GM12878 (cell line): ENCODE measurements at regions not wholly inside any gene's neighbourhood (a gene's known extent, or its start where the extent isn't known, plus 50 kb on each side); places are given as distances from the start of the nearest gene placed in this dataset.

ENCODE experiments used
- ATAC-seq: fragments of 200-7000 bp; cut with Tn5 transposase; 3 replicates; pipeline ENCODE4 v1.9.1; 2020; ENCODE audit warnings: mild to moderate bottlenecking, moderate library complexity
- BruUV-seq: library from RNA; stranded (reverse); fragments of 400-500 nt; replicated peaks from 2 replicates; lab custom pipeline; 2021; lab: Mats Ljungman, UMichigan
- CTCF ChIA-PET: fragments of 300-600 bp; sonication (Branson Sonifier 250); formaldehyde crosslinking; extraction: SDS; loops from one replicate; lab custom pipeline; 2021; ENCODE audit warnings: inconsistent platforms; lab: Yijun Ruan, JAX
- POLR2A ChIA-PET: fragments of 350-600 bp; formaldehyde crosslinking; extraction: SDS; loops from one replicate; lab custom pipeline; 2021; ENCODE audit warnings: inconsistent platforms; lab: Charles Lee
- RAD21 ChIA-PET: fragments of 300-600 bp; sonication (Branson Sonifier 250); formaldehyde crosslinking; loops from one replicate; lab custom pipeline; 2023; ENCODE audit warnings: antibody characterized with exemption; ENCODE audit not compliant: unreplicated experiment; lab: Charles Lee
- SMC1A ChIA-PET: fragments of 300-600 bp; sonication (Branson Sonifier 250); formaldehyde crosslinking; loops from one replicate; lab custom pipeline; 2023; ENCODE audit not compliant: unreplicated experiment, uncharacterized antibody; lab: Charles Lee
- DNase-seq: peaks from one replicate; pipeline ENCODE4 v3.0.0-alpha.2; 2011; ENCODE audit warnings: low read depth, low spot score
- FAIRE-seq: peaks from 3 replicates; lab custom pipeline; 2011; peaks lifted over from hg19 to GRCh38; lab: Jason Lieb, UNC
- H2AFZ ChIP-seq: 2 replicates; pipeline ENCODE4 v1.6.0; 2011; ENCODE audit warnings: low read depth, low read length, control low read depth; ENCODE audit not compliant: control insufficient read depth
- H3K27ac ChIP-seq: 2 replicates; pipeline ENCODE4 v1.5.1; 2011; ENCODE audit warnings: control low read depth; ENCODE audit not compliant: control insufficient read depth, insufficient read depth
- H3K27me3 ChIP-seq, 2 experiments: replicated peaks in 1 of 2; 2 replicates each; pipeline versions ENCODE4 v1.6.0 to v1.6.1; 2011; ENCODE audit warnings: low read length in 1 of 2; ENCODE audit not compliant: control insufficient read depth in 2 of 2, insufficient read depth in 2 of 2
- H3K36me3 ChIP-seq, 2 experiments: 2 replicates each; pipeline ENCODE4 v1.5.1; 2011; ENCODE audit warnings: low read length in 1 of 2; ENCODE audit not compliant: control insufficient read depth in 2 of 2, insufficient read depth in 2 of 2
- H3K4me1 ChIP-seq: 2 replicates; pipeline ENCODE4 v1.6.1; 2011; ENCODE audit warnings: mild to moderate bottlenecking, low read length, moderate library complexity, mixed read lengths; ENCODE audit not compliant: control insufficient read depth, insufficient read depth
- H3K4me2 ChIP-seq: 2 replicates; pipeline ENCODE4 v1.6.0; 2011; ENCODE audit warnings: control low read depth; ENCODE audit not compliant: control insufficient read depth, insufficient read depth
- H3K4me3 ChIP-seq: fragments of 200-600 bp; sonication (generic); 2 replicates; pipeline ENCODE4 v1.5.1; 2016
- H3K79me2 ChIP-seq: 2 replicates; pipeline ENCODE4 v1.6.0; 2011; ENCODE audit warnings: low read length; ENCODE audit not compliant: control insufficient read depth, insufficient read depth
- H3K9ac ChIP-seq: 2 replicates; pipeline ENCODE4 v1.8.0; 2011; ENCODE audit warnings: low read length, control low read depth, mixed read lengths; ENCODE audit not compliant: control insufficient read depth, insufficient read depth
- H3K9me3 ChIP-seq: replicated peaks from 3 replicates; pipeline ENCODE4 v1.5.1; 2011; ENCODE audit warnings: mild to moderate bottlenecking, low read length; ENCODE audit not compliant: control insufficient read depth, insufficient read depth
- H4K20me1 ChIP-seq: 2 replicates; pipeline ENCODE4 v1.6.0; 2011; ENCODE audit not compliant: control insufficient read depth, insufficient read depth
- CEBPB ChIP-seq, 2 experiments: fragments of 150-350 bp in 1 of 2; IDR thresholded peaks; 2 replicates each; pipeline ENCODE4 v1.6.1; 2012 to 2014; ENCODE audit warnings: low read depth in 2 of 2, low read length in 2 of 2, borderline replicate concordance in 1 of 2, inconsistent platforms in 1 of 2
- HDAC6 ChIP-seq: fragments of 200-600 bp; sonication (generic); IDR thresholded peaks from one replicate; pipeline ENCODE4 v1.8.0; 2017; ENCODE audit warnings: antibody characterized with exemption; ENCODE audit not compliant: unreplicated experiment
- MEF2A ChIP-seq: IDR thresholded peaks from 2 replicates; pipeline ENCODE4 v1.6.1; 2011; ENCODE audit warnings: low read depth, mild to moderate bottlenecking, low read length, moderate library complexity; ENCODE audit not compliant: insufficient read depth
- NBN ChIP-seq: fragments of 450-650 bp; IDR thresholded peaks from 2 replicates; pipeline ENCODE4 v1.6.1; 2016
- RAD21 ChIP-seq: IDR thresholded peaks from 2 replicates; pipeline ENCODE4 v1.6.1; 2011; ENCODE audit warnings: mild to moderate bottlenecking, low read depth, low read length, moderate library complexity; ENCODE audit not compliant: insufficient read depth
- RB1 ChIP-seq: fragments of 450-650 bp; formaldehyde crosslinking; IDR thresholded peaks from 2 replicates; pipeline ENCODE4 v1.6.1; 2017; ENCODE audit warnings: mild to moderate bottlenecking, borderline replicate concordance
- STAT1 ChIP-seq: fragments of 450-650 bp; conservative IDR thresholded peaks from 2 replicates; pipeline ENCODE4 v1.6.1; 2014; ENCODE audit warnings: antibody characterized with exemption, mild to moderate bottlenecking
- STAT3 ChIP-seq: IDR thresholded peaks from 2 replicates; pipeline ENCODE4 v1.6.1; 2011; ENCODE audit warnings: low read depth, low read length, improper control_type of control experiment
- WGBS: methylation state at CpG from one replicate; pipeline ENCODE4 v1.1.6; 2016; ENCODE audit warnings: low lambda C conversion rate; ENCODE audit not compliant: insufficient replicate concordance, insufficient coverage; ENCODE audit errors: missing lambda C conversion rate; 5-methylcytosine and 5-hydroxymethylcytosine counted together
- in situ Hi-C: fragments of 300-500 bp; cut with MboI; formaldehyde crosslinking; loops from 9 replicates; pipeline ENCODE4 v1.14.3; 2018; ENCODE audit warnings: mixed read lengths
- intact Hi-C: fragments of 100-400 bp; cut with micrococcal nuclease; formaldehyde crosslinking; loops from one replicate; pipeline ENCODE4 v1.14.2; 2022; ENCODE audit not compliant: unreplicated experiment
- TF ChIP-seq, protein P1 (sequence below): fragments of 450-650 bp; formaldehyde crosslinking; IDR thresholded peaks from 2 replicates; pipeline ENCODE4 v1.5.0; 2022; ENCODE audit warnings: mild to moderate bottlenecking, missing genetic modification characterization
- TF ChIP-seq, protein P2 (sequence below): fragments of 450-650 bp; IDR thresholded peaks from 2 replicates; pipeline ENCODE4 v1.6.1; 2017; ENCODE audit warnings: antibody characterized with exemption, mild to moderate bottlenecking, moderate library complexity

DNA sequence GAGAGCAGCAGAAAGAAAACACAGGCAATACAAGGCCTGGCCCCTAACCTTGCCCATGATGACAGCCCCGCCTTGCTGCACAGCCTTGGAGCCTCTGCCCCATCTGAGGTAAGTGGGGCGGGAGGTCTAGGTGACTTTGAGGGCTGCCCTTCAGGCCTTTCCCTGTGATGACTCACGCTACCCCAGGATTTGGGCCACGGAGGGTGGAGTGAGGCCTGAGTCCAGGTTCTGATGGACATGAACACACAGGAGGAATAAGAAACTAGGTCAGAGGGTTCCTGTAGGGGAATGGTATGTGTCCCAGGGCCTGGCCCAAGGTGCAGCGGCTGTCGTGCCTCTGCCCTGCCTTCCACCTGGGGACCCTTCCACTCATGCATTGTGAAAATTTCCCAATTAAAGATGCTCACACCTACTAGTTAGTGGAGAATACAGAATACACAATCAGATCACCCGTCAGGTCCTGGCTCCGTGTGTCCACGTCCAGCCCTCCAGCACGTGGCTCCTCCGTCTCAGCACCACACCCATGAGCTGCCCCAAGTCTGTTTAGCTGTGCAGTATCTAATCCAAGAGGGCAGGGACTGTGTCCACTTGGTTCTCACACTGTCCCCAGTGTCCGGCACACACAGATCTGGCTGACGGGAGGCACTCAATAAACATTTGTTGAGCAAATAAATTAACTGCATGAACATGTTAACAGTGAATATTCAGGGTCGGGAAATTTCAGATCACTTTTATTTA, 111.0 kb downstream of the CHST1 start:
- no TSS peak for BruUV-seq
- SMC1A ChIA-PET: no interaction called here
- Histone ChIP-seq H3K36me3 (no peaks in the 10 kb centered on the region), H3K4me3 (no peak overlapping the region), H3K79me2 (no peaks in the 10 kb centered on the region), H3K27me3 (peaks cover 0 to 2% of the 10 kb centered on the region in 2 experiments; a peak in 2 of 4 replicates), H3K27ac (no peak overlapping the region), H3K9me3 (no peaks in the 10 kb centered on the region; the same call in 2 of the 3 replicates), H2AFZ (no peak overlapping the region), H3K9ac (no peak overlapping the region), H3K4me2 (no peak overlapping the region), H3K4me1 (no peaks in the 10 kb centered on the region), H4K20me1 (no peaks in the 10 kb centered on the region; the same call in 1 of the 2 replicates)
- TF ChIP-seq RAD21 (no peak), RB1 (no peak)
- intact Hi-C loops (no loop called here), in situ Hi-C loops (no loop called here)
- DNase-seq (no peak), ATAC-seq (no peak), FAIRE-seq (no peak)
- CTCF ChIA-PET: no interaction called here
- RAD21 ChIA-PET: no interaction called here
- 26% methylated on average over 14 of the region's 14 CpGs for WGBS
- POLR2A ChIA-PET: no interaction called here

DNA sequence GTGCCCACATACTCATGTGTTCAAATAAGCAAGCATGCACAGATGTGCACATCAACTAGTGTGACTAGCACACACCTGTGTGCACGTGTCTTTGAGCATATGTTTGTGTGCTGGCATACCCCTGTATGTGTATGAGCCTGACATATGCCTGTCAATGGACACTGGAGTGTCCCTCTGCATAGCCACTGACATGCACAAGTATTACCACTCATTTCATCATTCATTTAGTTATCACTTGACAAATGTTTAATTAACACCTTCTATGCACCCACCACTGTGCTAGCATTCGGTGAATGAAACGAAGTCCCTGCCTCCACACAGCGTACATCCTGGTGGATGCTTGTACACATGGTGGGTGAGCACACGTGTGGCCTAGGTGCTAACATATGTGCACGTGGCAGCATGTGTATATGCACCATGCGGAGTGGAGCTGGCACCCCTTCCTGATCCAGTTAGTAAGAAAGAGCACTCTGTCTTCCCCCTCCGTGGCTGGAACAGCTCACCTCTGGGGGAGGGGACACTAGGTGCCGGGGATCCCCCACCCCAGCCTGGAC, 112.0 kb downstream of the CHST1 start:
- Histone ChIP-seq H3K9me3 (no peaks in the 10 kb centered on the region; the same call in 2 of the 3 replicates), H3K27ac (no peak overlapping the region), H4K20me1 (no peaks in the 10 kb centered on the region; the same call in 1 of the 2 replicates), H2AFZ (no peak overlapping the region), H3K79me2 (no peaks in the 10 kb centered on the region), H3K36me3 (no peaks in the 10 kb centered on the region), H3K4me3 (no peak overlapping the region), H3K27me3 (peaks cover 0 to 2% of the 10 kb centered on the region in 2 experiments; a peak in 2 of 4 replicates), H3K9ac (no peak overlapping the region), H3K4me1 (no peaks in the 10 kb centered on the region), H3K4me2 (no peak overlapping the region)
- DNase-seq (no peak), FAIRE-seq (no peak), ATAC-seq (no peak)
- ChIA-PET SMC1A (no interaction called here), CTCF (no interaction called here), RAD21 (no interaction called here), POLR2A (no interaction called here)
- BruUV-seq: no TSS peak
- intact Hi-C loops: no loop called here
- in situ Hi-C loops: no loop called here
- WGBS: 21% methylated on average over 9 of the region's 9 CpGs
- TF ChIP-seq STAT1: no peak
- TF ChIP-seq, protein P1, sequence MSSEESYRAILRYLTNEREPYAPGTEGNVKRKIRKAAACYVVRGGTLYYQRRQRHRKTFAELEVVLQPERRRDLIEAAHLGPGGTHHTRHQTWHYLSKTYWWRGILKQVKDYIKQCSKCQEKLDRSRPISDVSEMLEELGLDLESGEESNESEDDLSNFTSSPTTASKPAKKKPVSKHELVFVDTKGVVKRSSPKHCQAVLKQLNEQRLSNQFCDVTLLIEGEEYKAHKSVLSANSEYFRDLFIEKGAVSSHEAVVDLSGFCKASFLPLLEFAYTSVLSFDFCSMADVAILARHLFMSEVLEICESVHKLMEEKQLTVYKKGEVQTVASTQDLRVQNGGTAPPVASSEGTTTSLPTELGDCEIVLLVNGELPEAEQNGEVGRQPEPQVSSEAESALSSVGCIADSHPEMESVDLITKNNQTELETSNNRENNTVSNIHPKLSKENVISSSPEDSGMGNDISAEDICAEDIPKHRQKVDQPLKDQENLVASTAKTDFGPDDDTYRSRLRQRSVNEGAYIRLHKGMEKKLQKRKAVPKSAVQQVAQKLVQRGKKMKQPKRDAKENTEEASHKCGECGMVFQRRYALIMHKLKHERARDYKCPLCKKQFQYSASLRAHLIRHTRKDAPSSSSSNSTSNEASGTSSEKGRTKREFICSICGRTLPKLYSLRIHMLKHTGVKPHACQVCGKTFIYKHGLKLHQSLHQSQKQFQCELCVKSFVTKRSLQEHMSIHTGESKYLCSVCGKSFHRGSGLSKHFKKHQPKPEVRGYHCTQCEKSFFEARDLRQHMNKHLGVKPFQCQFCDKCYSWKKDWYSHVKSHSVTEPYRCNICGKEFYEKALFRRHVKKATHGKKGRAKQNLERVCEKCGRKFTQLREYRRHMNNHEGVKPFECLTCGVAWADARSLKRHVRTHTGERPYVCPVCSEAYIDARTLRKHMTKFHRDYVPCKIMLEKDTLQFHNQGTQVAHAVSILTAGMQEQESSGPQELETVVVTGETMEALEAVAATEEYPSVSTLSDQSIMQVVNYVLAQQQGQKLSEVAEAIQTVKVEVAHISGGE: no peak
- TF ChIP-seq HDAC6: no peak
- TF ChIP-seq MEF2A: no peak
- no peak for TF ChIP-seq NBN
- no peak for TF ChIP-seq RB1
- no peak for TF ChIP-seq CEBPB (IDR thresholded peaks at IDR 0.05; ENCODE audit: borderline replicate concordance in 1 of 2, low read depth in 2 of 2, low read length in 2 of 2)
- TF ChIP-seq, protein P2, sequence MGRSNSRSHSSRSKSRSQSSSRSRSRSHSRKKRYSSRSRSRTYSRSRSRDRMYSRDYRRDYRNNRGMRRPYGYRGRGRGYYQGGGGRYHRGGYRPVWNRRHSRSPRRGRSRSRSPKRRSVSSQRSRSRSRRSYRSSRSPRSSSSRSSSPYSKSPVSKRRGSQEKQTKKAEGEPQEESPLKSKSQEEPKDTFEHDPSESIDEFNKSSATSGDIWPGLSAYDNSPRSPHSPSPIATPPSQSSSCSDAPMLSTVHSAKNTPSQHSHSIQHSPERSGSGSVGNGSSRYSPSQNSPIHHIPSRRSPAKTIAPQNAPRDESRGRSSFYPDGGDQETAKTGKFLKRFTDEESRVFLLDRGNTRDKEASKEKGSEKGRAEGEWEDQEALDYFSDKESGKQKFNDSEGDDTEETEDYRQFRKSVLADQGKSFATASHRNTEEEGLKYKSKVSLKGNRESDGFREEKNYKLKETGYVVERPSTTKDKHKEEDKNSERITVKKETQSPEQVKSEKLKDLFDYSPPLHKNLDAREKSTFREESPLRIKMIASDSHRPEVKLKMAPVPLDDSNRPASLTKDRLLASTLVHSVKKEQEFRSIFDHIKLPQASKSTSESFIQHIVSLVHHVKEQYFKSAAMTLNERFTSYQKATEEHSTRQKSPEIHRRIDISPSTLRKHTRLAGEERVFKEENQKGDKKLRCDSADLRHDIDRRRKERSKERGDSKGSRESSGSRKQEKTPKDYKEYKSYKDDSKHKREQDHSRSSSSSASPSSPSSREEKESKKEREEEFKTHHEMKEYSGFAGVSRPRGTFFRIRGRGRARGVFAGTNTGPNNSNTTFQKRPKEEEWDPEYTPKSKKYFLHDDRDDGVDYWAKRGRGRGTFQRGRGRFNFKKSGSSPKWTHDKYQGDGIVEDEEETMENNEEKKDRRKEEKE: no peak
- no peak for TF ChIP-seq STAT3
